Umbilical cord (tissue), 1 donor: ENCODE measurements at regions not wholly inside any gene's neighbourhood (a gene's known extent, or its start where the extent isn't known, plus 50 kb on each side); places are given as distances from the start of the nearest gene placed in this dataset.

Experiments used
- DNase-seq: peaks from one replicate; pipeline ENCODE4 v3.0.0-alpha.2; 2015; ENCODE audit warnings: low spot score

- no peak for DNase-seq
Observed at GRCh38 chr2:16565481-16565880, 100.2 kb downstream of the CYRIA start.

GRCh38 chr2:16561676-16562075, 104.0 kb downstream of the CYRIA start:
- no peak for DNase-seq

- DNase-seq = no peak
Observed at GRCh38 chr2:16561251-16561650, 104.4 kb downstream of the CYRIA start.

- no peak for DNase-seq
Observed at GRCh38 chr2:16559278-16560067, 106.2 kb downstream of the CYRIA start.

GRCh38 chr2:16554060-16554583, 111.5 kb downstream of the CYRIA start:
- no peak for DNase-seq

GRCh38 chr2:16553226-16553625, 112.4 kb downstream of the CYRIA start:
- DNase-seq = peak; percentile 44

GRCh38 chr2:16552202-16552601, 113.4 kb downstream of the CYRIA start:
- no peak for DNase-seq

- no peak for DNase-seq
Observed at GRCh38 chr2:16548036-16548435, 117.6 kb downstream of the CYRIA start.

GRCh38 chr2:16546128-16546754, 119.4 kb downstream of the CYRIA start:
- peak; percentile 72 for DNase-seq

GRCh38 chr2:16538707-16539106, 126.9 kb downstream of the CYRIA start:
- no peak for DNase-seq

- DNase-seq = no peak
Observed at GRCh38 chr2:16537347-16537746, 128.3 kb downstream of the CYRIA start.

- no peak for DNase-seq
Observed at GRCh38 chr2:16526193-16526592, 139.4 kb downstream of the CYRIA start.

- no peak for DNase-seq
Observed at GRCh38 chr2:16525265-16525887, 140.3 kb downstream of the CYRIA start.

- no peak for DNase-seq
Observed at GRCh38 chr2:16523711-16524110, 141.9 kb downstream of the CYRIA start.

- peak; percentile 63 for DNase-seq
Observed at GRCh38 chr2:16522031-16522831, 143.4 kb downstream of the CYRIA start.

- no peak for DNase-seq
Observed at GRCh38 chr2:16520891-16521290, 144.7 kb downstream of the CYRIA start.

- no peak for DNase-seq
Observed at GRCh38 chr2:16515696-16516095, 149.9 kb downstream of the CYRIA start.

GRCh38 chr2:16513626-16514025, 152.0 kb downstream of the CYRIA start:
- no peak for DNase-seq

GRCh38 chr2:16511041-16511440, 154.6 kb downstream of the CYRIA start:
- no peak for DNase-seq

- no peak for DNase-seq
Observed at GRCh38 chr2:16509042-16509441, 156.6 kb downstream of the CYRIA start.

- DNase-seq = no peak
Observed at GRCh38 chr2:16508490-16508851, 157.2 kb downstream of the CYRIA start.
